ENCODE measurements at regions not wholly inside any gene's neighbourhood (a gene's known extent, or its start where the extent isn't known, plus 50 kb on each side); places are given as distances from the start of the nearest gene placed in this dataset.

GRCh38 chr3:90069748-90070147 lies 962.3 kb downstream of the EPHA3 start:
- TF ChIP-seq, protein P1, sequence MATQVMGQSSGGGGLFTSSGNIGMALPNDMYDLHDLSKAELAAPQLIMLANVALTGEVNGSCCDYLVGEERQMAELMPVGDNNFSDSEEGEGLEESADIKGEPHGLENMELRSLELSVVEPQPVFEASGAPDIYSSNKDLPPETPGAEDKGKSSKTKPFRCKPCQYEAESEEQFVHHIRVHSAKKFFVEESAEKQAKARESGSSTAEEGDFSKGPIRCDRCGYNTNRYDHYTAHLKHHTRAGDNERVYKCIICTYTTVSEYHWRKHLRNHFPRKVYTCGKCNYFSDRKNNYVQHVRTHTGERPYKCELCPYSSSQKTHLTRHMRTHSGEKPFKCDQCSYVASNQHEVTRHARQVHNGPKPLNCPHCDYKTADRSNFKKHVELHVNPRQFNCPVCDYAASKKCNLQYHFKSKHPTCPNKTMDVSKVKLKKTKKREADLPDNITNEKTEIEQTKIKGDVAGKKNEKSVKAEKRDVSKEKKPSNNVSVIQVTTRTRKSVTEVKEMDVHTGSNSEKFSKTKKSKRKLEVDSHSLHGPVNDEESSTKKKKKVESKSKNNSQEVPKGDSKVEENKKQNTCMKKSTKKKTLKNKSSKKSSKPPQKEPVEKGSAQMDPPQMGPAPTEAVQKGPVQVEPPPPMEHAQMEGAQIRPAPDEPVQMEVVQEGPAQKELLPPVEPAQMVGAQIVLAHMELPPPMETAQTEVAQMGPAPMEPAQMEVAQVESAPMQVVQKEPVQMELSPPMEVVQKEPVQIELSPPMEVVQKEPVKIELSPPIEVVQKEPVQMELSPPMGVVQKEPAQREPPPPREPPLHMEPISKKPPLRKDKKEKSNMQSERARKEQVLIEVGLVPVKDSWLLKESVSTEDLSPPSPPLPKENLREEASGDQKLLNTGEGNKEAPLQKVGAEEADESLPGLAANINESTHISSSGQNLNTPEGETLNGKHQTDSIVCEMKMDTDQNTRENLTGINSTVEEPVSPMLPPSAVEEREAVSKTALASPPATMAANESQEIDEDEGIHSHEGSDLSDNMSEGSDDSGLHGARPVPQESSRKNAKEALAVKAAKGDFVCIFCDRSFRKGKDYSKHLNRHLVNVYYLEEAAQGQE (IDR thresholded peaks at IDR 0.05; ENCODE audit: insufficient read depth in 1 of 2, low read depth in 2 of 2, low read length in 2 of 2), result no peak

- TF ChIP-seq FOXP2 (optimal IDR thresholded peaks at IDR 0.05; ENCODE audit: borderline replicate concordance, extremely low read depth, extremely low read length, insufficient read depth), result no peak
- TF ChIP-seq SIN3A (IDR thresholded peaks at IDR 0.05; ENCODE audit: borderline replicate concordance, insufficient read depth, low read length), result no peak
- no peak for TF ChIP-seq POLR2AphosphoS5 (IDR thresholded peaks at IDR 0.05; ENCODE audit: low read depth, low read length)
- no peak for TF ChIP-seq TAF1 (IDR thresholded peaks at IDR 0.05; ENCODE audit: borderline replicate concordance, insufficient read depth, low read length)
- TF ChIP-seq, protein P1 (IDR thresholded peaks at IDR 0.05; ENCODE audit: insufficient read depth in 1 of 2, low read depth in 2 of 2, low read length in 2 of 2), result no peak
These were observed 968.7 kb downstream of the EPHA3 start for GRCh38 chr3:90076136-90076535.

DNA sequence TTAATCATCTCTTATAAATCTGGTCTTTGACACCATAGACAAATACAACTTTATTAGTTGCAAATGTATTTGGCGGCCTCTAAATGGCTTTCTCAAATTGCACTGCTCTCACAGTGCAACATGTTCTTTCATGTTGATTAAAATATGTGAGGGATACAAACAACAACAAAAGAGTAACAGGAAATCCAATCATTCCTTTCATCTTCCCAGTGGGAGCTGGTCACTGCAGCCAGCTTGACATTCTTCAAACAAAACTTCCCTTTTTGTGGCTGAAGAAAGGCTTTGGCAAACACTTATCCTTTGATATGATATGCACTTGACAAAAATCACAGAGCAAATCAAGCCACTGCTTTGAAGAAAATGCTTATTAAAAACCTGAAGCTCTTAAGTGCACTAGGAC lies 973.6 kb downstream of the EPHA3 start:
- TF ChIP-seq, protein P1 (IDR thresholded peaks at IDR 0.05; ENCODE audit: insufficient read depth in 1 of 2, low read depth in 2 of 2, low read length in 2 of 2), result no peak
- TF ChIP-seq SIN3A (IDR thresholded peaks at IDR 0.05; ENCODE audit: borderline replicate concordance, insufficient read depth, low read length) (no peak), POLR2AphosphoS5 (IDR thresholded peaks at IDR 0.05; ENCODE audit: low read depth, low read length) (no peak), TAF1 (IDR thresholded peaks at IDR 0.05; ENCODE audit: borderline replicate concordance, insufficient read depth, low read length) (no peak), FOXP2 (optimal IDR thresholded peaks at IDR 0.05; ENCODE audit: borderline replicate concordance, extremely low read depth, extremely low read length, insufficient read depth) (no peak)

GRCh38 chr3:90087703-90088102 lies 980.3 kb downstream of the EPHA3 start:
- TF ChIP-seq, protein P1 (IDR thresholded peaks at IDR 0.05; ENCODE audit: insufficient read depth in 1 of 2, low read depth in 2 of 2, low read length in 2 of 2), result no peak
- TF ChIP-seq SIN3A (IDR thresholded peaks at IDR 0.05; ENCODE audit: borderline replicate concordance, insufficient read depth, low read length), result no peak
- no peak for TF ChIP-seq TAF1 (IDR thresholded peaks at IDR 0.05; ENCODE audit: borderline replicate concordance, insufficient read depth, low read length)
- TF ChIP-seq FOXP2 (optimal IDR thresholded peaks at IDR 0.05; ENCODE audit: borderline replicate concordance, extremely low read depth, extremely low read length, insufficient read depth), result no peak
- TF ChIP-seq POLR2AphosphoS5 (IDR thresholded peaks at IDR 0.05; ENCODE audit: low read depth, low read length), result no peak

GRCh38 chr3:90091549-90091948 lies 984.1 kb downstream of the EPHA3 start:
- TF ChIP-seq TAF1 (IDR thresholded peaks at IDR 0.05; ENCODE audit: borderline replicate concordance, insufficient read depth, low read length) (no peak), SIN3A (IDR thresholded peaks at IDR 0.05; ENCODE audit: borderline replicate concordance, insufficient read depth, low read length) (no peak), FOXP2 (optimal IDR thresholded peaks at IDR 0.05; ENCODE audit: borderline replicate concordance, extremely low read depth, extremely low read length, insufficient read depth) (no peak), POLR2AphosphoS5 (IDR thresholded peaks at IDR 0.05; ENCODE audit: low read depth, low read length) (no peak)
- TF ChIP-seq, protein P1 (IDR thresholded peaks at IDR 0.05; ENCODE audit: insufficient read depth in 1 of 2, low read depth in 2 of 2, low read length in 2 of 2), result no peak
